ENCODE measurements at regions not wholly inside any gene's neighbourhood (a gene's known extent, or its start where the extent isn't known, plus 50 kb on each side); places are given as distances from the start of the nearest gene placed in this dataset.

DNA sequence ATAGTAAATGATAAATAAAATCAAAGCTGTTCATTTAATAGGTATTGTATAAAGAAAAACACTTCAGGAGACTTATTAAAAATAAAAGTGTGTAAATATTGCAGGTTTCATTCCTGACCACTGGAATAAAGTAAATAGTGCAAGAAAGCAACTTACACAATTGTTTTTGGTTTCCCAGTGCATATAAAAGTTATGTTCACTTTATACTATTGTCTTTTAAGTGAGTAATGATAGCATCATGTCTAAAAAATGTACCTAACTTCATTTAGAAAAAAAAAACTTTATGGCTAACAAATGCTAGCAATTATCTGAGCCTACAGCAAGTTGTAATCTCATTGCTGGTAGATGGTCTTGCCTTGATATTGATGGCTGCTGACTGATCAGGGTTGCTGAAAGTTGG is 726.6 kb upstream of the POU3F2 start:
- H3K9ac ChIP-seq (ENCODE audit: low read length) = no peak overlapping the region
- no peak overlapping the region for H3K27ac ChIP-seq (ENCODE audit: low read depth, low read length)
- H3K4me3 ChIP-seq (ENCODE audit: low read depth, low read length) = no peak overlapping the region
- no peaks in the 10 kb centered on the region for H3K4me1 ChIP-seq (ENCODE audit: control insufficient read depth, insufficient read depth, low read length)
- H3K36me3 ChIP-seq (ENCODE audit: control insufficient read depth, insufficient read depth, low read length) = no peaks in the 10 kb centered on the region
- no peaks in the 10 kb centered on the region for H3K27me3 ChIP-seq (ENCODE audit: control insufficient read depth, insufficient read depth, low read length)
- peaks cover 10% of the 10 kb centered on the region for H3K9me3 ChIP-seq (ENCODE audit: control insufficient read depth, insufficient read depth, low read depth, low read length)

DNA sequence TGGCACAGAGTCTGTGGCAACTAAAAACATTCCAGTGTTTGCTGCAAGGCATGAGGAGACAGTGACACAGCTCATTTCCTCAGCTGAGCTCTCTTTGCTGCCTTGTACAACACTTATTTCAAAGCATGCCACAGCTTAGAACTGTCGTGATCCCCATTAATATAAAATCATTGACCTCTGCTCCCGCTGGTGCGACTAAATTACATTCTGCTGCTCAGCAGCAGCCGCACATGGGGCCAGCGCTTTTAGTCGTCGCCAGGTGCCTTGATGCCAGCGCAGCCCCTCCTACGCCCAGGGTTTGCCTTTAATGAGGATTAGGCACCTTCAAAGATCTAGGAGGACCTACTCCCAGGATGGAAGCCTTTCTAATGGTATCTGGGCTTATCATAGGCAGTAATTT is 717.9 kb upstream of the POU3F2 start:
- Histone ChIP-seq H3K9ac (ENCODE audit: low read length) (no peak overlapping the region), H3K4me3 (ENCODE audit: low read depth, low read length) (no peak overlapping the region), H3K36me3 (ENCODE audit: control insufficient read depth, insufficient read depth, low read length) (no peaks in the 10 kb centered on the region), H3K27ac (ENCODE audit: low read depth, low read length) (no peak overlapping the region), H3K4me1 (ENCODE audit: control insufficient read depth, insufficient read depth, low read length) (peaks cover 7% of the 10 kb centered on the region), H3K27me3 (ENCODE audit: control insufficient read depth, insufficient read depth, low read length) (no peaks in the 10 kb centered on the region), H3K9me3 (ENCODE audit: control insufficient read depth, insufficient read depth, low read depth, low read length) (no peaks in the 10 kb centered on the region)

DNA sequence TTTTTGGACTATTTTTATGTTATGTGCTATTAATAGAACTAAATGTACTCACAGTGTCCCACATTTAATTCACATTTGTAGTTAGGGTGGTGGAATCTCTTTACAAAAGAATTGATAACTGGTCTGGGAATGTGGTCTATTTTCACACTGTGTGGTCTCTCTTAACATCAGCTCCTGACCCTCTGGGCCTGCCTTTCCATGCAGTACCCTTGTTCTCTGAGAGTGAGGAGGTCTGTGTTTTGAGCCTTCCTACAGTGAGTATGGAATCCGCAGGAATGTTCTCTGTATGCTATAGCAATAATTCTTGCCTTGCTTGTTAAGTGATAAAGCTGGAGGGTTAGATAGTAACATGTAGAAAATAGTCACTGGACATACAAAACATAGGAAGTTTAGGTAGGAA is 717.3 kb upstream of the POU3F2 start:
- peaks cover 7% of the 10 kb centered on the region for H3K4me1 ChIP-seq (ENCODE audit: control insufficient read depth, insufficient read depth, low read length)
- no peaks in the 10 kb centered on the region for H3K9me3 ChIP-seq (ENCODE audit: control insufficient read depth, insufficient read depth, low read depth, low read length)
- no peak overlapping the region for H3K9ac ChIP-seq (ENCODE audit: low read length)
- H3K27me3 ChIP-seq (ENCODE audit: control insufficient read depth, insufficient read depth, low read length) = no peaks in the 10 kb centered on the region
- H3K36me3 ChIP-seq (ENCODE audit: control insufficient read depth, insufficient read depth, low read length) = no peaks in the 10 kb centered on the region
- no peak overlapping the region for H3K27ac ChIP-seq (ENCODE audit: low read depth, low read length)
- H3K4me3 ChIP-seq (ENCODE audit: low read depth, low read length) = no peak overlapping the region

- Histone ChIP-seq H3K9me3 (ENCODE audit: control insufficient read depth, insufficient read depth, low read depth, low read length) (no peaks in the 10 kb centered on the region), H3K4me3 (ENCODE audit: low read depth, low read length) (no peak overlapping the region), H3K27ac (ENCODE audit: low read depth, low read length) (no peak overlapping the region), H3K27me3 (ENCODE audit: control insufficient read depth, insufficient read depth, low read length) (no peaks in the 10 kb centered on the region), H3K4me1 (ENCODE audit: control insufficient read depth, insufficient read depth, low read length) (peaks cover 7% of the 10 kb centered on the region), H3K9ac (ENCODE audit: low read length) (no peak overlapping the region), H3K36me3 (ENCODE audit: control insufficient read depth, insufficient read depth, low read length) (no peaks in the 10 kb centered on the region)
Observed at GRCh38 chr6:98118397-98119045, 715.9 kb upstream of the POU3F2 start.

- Histone ChIP-seq H3K9me3 (ENCODE audit: control insufficient read depth, insufficient read depth, low read depth, low read length) (no peaks in the 10 kb centered on the region), H3K4me3 (ENCODE audit: low read depth, low read length) (no peak overlapping the region), H3K9ac (ENCODE audit: low read length) (no peak overlapping the region), H3K36me3 (ENCODE audit: control insufficient read depth, insufficient read depth, low read length) (no peaks in the 10 kb centered on the region), H3K27ac (ENCODE audit: low read depth, low read length) (no peak overlapping the region), H3K27me3 (ENCODE audit: control insufficient read depth, insufficient read depth, low read length) (no peaks in the 10 kb centered on the region), H3K4me1 (ENCODE audit: control insufficient read depth, insufficient read depth, low read length) (no peaks in the 10 kb centered on the region; the same call in 1 of the 2 replicates)
Observed at GRCh38 chr6:98124171-98124570, 710.2 kb upstream of the POU3F2 start.

DNA sequence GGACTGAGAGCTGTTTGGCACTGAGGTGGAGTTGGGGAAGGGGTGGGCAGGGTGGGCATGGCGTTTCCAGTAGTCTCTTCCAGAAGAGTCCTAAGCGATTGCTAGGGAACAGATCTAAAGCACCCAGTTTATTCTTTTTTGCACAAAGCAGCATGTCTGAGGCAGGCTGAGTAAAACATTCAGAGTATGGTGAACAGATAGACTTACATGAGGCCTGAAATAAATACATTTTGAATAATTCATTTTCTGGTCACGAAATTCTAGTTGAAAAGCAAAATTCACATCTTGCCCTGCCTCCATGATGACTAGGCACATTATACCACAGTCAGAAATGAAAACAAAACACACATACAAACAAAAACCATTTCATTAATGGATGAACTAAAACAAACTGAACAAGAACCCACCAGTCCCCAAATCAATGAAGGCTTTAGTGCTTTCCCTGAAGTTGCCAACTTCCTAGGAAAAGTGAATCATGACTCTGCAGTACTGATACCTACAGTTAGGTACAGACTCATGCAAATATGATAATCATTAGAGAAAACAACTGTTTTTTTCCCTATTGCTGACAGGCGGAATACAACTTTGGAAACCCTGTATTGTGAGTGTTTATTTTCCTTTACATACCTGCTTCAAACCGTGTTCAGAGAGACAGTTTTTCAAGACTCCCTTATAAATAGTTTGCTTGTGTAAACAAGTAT is 702.9 kb upstream of the POU3F2 start:
- Histone ChIP-seq H3K36me3 (ENCODE audit: control insufficient read depth, insufficient read depth, low read length) (no peaks in the 10 kb centered on the region), H3K9me3 (ENCODE audit: control insufficient read depth, insufficient read depth, low read depth, low read length) (no peaks in the 10 kb centered on the region), H3K4me3 (ENCODE audit: low read depth, low read length) (no peak overlapping the region), H3K4me1 (ENCODE audit: control insufficient read depth, insufficient read depth, low read length) (no peaks in the 10 kb centered on the region; the same call in 1 of the 2 replicates), H3K9ac (ENCODE audit: low read length) (no peak overlapping the region), H3K27ac (ENCODE audit: low read depth, low read length) (no peak overlapping the region), H3K27me3 (ENCODE audit: control insufficient read depth, insufficient read depth, low read length) (no peaks in the 10 kb centered on the region)

DNA sequence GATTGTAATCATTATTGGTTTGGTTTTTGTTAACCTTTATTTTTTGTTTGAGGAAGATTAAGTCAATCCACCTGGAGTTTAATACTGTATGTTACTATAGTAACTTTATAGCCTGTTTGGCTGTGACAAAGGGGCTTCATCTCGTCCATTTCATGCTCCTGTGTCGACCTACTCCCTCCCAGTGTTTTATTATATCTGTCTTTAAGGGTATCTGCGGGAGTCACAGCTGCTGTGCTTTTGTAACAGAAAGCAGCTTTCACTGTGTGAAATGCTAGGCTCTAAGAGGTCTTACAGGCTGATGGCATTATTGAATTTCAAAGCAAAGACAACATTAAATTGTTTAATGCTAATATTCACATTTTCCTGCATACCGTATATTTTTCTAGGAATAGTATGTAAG is 698.0 kb upstream of the POU3F2 start:
- no peak overlapping the region for H3K4me3 ChIP-seq (ENCODE audit: low read depth, low read length)

GRCh38 chr6:98137391-98137790 is 697.0 kb upstream of the POU3F2 start:
- Histone ChIP-seq H3K27ac (ENCODE audit: low read depth, low read length) (no peak overlapping the region), H3K9ac (ENCODE audit: low read length) (no peak overlapping the region), H3K27me3 (ENCODE audit: control insufficient read depth, insufficient read depth, low read length) (no peaks in the 10 kb centered on the region)

More for the DNA sequence above, 698.0 kb upstream of the POU3F2 start:
- no peaks in the 10 kb centered on the region for H3K36me3 ChIP-seq (ENCODE audit: control insufficient read depth, insufficient read depth, low read length)
- H3K27me3 ChIP-seq (ENCODE audit: control insufficient read depth, insufficient read depth, low read length) = no peaks in the 10 kb centered on the region
- no peak overlapping the region for H3K9ac ChIP-seq (ENCODE audit: low read length)
- peaks cover 6% of the 10 kb centered on the region; the same call in 1 of the 2 replicates for H3K4me1 ChIP-seq (ENCODE audit: control insufficient read depth, insufficient read depth, low read length)
- H3K27ac ChIP-seq (ENCODE audit: low read depth, low read length) = no peak overlapping the region
- H3K9me3 ChIP-seq (ENCODE audit: control insufficient read depth, insufficient read depth, low read depth, low read length) = no peaks in the 10 kb centered on the region; the same call in 1 of the 2 replicates

GRCh38 chr6:98142839-98143238 is 691.5 kb upstream of the POU3F2 start:
- Histone ChIP-seq H3K9me3 (ENCODE audit: control insufficient read depth, insufficient read depth, low read depth, low read length) (peaks cover 26% of the 10 kb centered on the region), H3K4me1 (ENCODE audit: control insufficient read depth, insufficient read depth, low read length) (no peaks in the 10 kb centered on the region), H3K27ac (ENCODE audit: low read depth, low read length) (no peak overlapping the region), H3K9ac (ENCODE audit: low read length) (no peak overlapping the region), H3K27me3 (ENCODE audit: control insufficient read depth, insufficient read depth, low read length) (no peaks in the 10 kb centered on the region), H3K4me3 (ENCODE audit: low read depth, low read length) (no peak overlapping the region), H3K36me3 (ENCODE audit: control insufficient read depth, insufficient read depth, low read length) (peaks cover 6% of the 10 kb centered on the region; the same call in 1 of the 2 replicates)

More at GRCh38 chr6:98137391-98137790, 697.0 kb upstream of the POU3F2 start:
- Histone ChIP-seq H3K4me1 (ENCODE audit: control insufficient read depth, insufficient read depth, low read length) (peaks cover 6% of the 10 kb centered on the region; the same call in 1 of the 2 replicates), H3K4me3 (ENCODE audit: low read depth, low read length) (no peak overlapping the region), H3K9me3 (ENCODE audit: control insufficient read depth, insufficient read depth, low read depth, low read length) (peaks cover 7% of the 10 kb centered on the region), H3K36me3 (ENCODE audit: control insufficient read depth, insufficient read depth, low read length) (0 out of 2 replicates have a peak, but pooled peaks cover 3% of the 10 kb centered on the region)

DNA sequence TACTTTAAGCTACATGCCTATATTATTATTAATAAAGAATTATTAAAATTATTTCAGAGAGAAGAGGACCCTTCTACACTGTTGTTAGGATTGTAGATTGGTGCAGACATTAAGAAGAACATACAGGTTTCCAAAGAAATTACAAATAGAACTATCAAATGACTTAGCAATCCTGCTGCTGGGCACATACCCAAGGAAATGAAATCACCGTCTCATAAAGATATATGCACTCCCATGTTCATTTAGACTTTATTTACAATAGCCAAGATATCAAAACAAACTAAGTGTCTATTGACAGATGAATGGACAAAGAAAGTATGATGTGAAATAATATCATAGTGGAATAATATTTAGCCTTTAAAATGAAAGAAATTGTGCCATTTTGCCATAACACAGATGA is 687.7 kb upstream of the POU3F2 start:
- no peaks in the 10 kb centered on the region for H3K27me3 ChIP-seq (ENCODE audit: control insufficient read depth, insufficient read depth, low read length)
- H3K9me3 ChIP-seq (ENCODE audit: control insufficient read depth, insufficient read depth, low read depth, low read length) = peaks cover 24% of the 10 kb centered on the region
- H3K9ac ChIP-seq (ENCODE audit: low read length) = no peak overlapping the region
- no peaks in the 10 kb centered on the region for H3K4me1 ChIP-seq (ENCODE audit: control insufficient read depth, insufficient read depth, low read length)
- H3K4me3 ChIP-seq (ENCODE audit: low read depth, low read length) = no peak overlapping the region
- H3K27ac ChIP-seq (ENCODE audit: low read depth, low read length) = no peak overlapping the region
- peaks cover 3% of the 10 kb centered on the region; the same call in 1 of the 2 replicates for H3K36me3 ChIP-seq (ENCODE audit: control insufficient read depth, insufficient read depth, low read length)

GRCh38 chr6:98156580-98156979 is 677.8 kb upstream of the POU3F2 start:
- Histone ChIP-seq H3K27me3 (ENCODE audit: control insufficient read depth, insufficient read depth, low read length) (no peaks in the 10 kb centered on the region), H3K9ac (ENCODE audit: low read length) (no peak overlapping the region)

More at GRCh38 chr6:98156580-98156979, 677.8 kb upstream of the POU3F2 start:
- Histone ChIP-seq H3K4me3 (ENCODE audit: low read depth, low read length) (no peak overlapping the region), H3K9me3 (ENCODE audit: control insufficient read depth, insufficient read depth, low read depth, low read length) (no peaks in the 10 kb centered on the region), H3K27ac (ENCODE audit: low read depth, low read length) (no peak overlapping the region), H3K4me1 (ENCODE audit: control insufficient read depth, insufficient read depth, low read length) (peaks cover 7% of the 10 kb centered on the region; the same call in 1 of the 2 replicates), H3K36me3 (ENCODE audit: control insufficient read depth, insufficient read depth, low read length) (no peaks in the 10 kb centered on the region)

All from HUES6 (cell line).